Ovary (tissue), 7 donors: ENCODE measurements at regions not wholly inside any gene's neighbourhood (a gene's known extent, or its start where the extent isn't known, plus 50 kb on each side); places are given as distances from the start of the nearest gene placed in this dataset.

Experiments used
- DNase-seq, 5 donors: peaks; one replicate each; pipeline ENCODE4 v3.0.0-alpha.2; 2019 to 2020
- H3K27ac ChIP-seq, 2 donors: fragments of 200-600 bp; one replicate each; pipeline versions ENCODE4 v1.5.1 to v1.8.0; 2019 to 2022
- H3K27me3 ChIP-seq: fragments of 200-600 bp; one replicate; pipeline ENCODE4 v1.8.0; 2022
- H3K36me3 ChIP-seq: fragments of 200-600 bp; sonication (generic); one replicate; pipeline ENCODE4 v1.5.1; 2019
- H3K4me1 ChIP-seq: one replicate; pipeline ENCODE4 v1.8.1; 2013; ENCODE audit warnings: mild to moderate bottlenecking, moderate library complexity; ENCODE audit not compliant: insufficient read depth
- H3K4me3 ChIP-seq: fragments of 200-600 bp; sonication (generic); one replicate; pipeline ENCODE4 v1.5.1; 2017
- H3K9me3 ChIP-seq, 2 donors: fragments of 200-600 bp in 1 of 2; sonication (generic) in 1 of 2; one replicate each; pipeline versions ENCODE4 v1.5.1 to v1.8.1; 2013 to 2019; ENCODE audit warnings: mild to moderate bottlenecking in 1 of 2, moderate library complexity in 1 of 2
- EP300 ChIP-seq: sonication (generic); formaldehyde crosslinking; IDR thresholded peaks from one replicate; pipeline ENCODE4 v1.6.1; 2017; ENCODE audit warnings: antibody characterized with exemption
- POLR2A ChIP-seq: fragments of 450-650 bp; IDR thresholded peaks from one replicate; pipeline ENCODE4 v1.6.1; 2017; ENCODE audit warnings: antibody characterized with exemption, mild to moderate bottlenecking, moderate library complexity
- WGBS, 3 donors: extraction: QIAGEN DNeasy Blood & Tissue Kit in 1 of 3; methylation state at CpG; one replicate each; pipeline versions ENCODE4 v1.1.5 to v1.1.7; 2013 to 2017; 5-methylcytosine and 5-hydroxymethylcytosine counted together
- intact Hi-C, 4 donors: fragments of 100-400 bp; cut with DNase I; formaldehyde crosslinking; loops; one replicate each; pipeline versions ENCODE4 v1.11.0 to v1.15.1; 2022 to 2023
- TF ChIP-seq, protein P1 (sequence below), 3 donors: fragments of 450-650 bp in 2 of 3; fragments of 200-600 bp in 1 of 3; IDR thresholded peaks; one replicate each; pipeline versions ENCODE4 v1.5.1 to v1.8.0; 2016 to 2022; ENCODE audit warnings: antibody characterized with exemption in 3 of 3, mild to moderate bottlenecking in 1 of 3
- donor health status: DM: no; HTN: no; CAD: no; lungs with moderate emphysema.
- donor health status: DM: no; HTN: no; CAD: no.
- donor health status: Bipolar disorder and iron deficiency.
- donor health status: DM: no; HTN: no; CAD: no.
- donor health status: DM: yes; HTN: yes; CAD: no.

DNA sequence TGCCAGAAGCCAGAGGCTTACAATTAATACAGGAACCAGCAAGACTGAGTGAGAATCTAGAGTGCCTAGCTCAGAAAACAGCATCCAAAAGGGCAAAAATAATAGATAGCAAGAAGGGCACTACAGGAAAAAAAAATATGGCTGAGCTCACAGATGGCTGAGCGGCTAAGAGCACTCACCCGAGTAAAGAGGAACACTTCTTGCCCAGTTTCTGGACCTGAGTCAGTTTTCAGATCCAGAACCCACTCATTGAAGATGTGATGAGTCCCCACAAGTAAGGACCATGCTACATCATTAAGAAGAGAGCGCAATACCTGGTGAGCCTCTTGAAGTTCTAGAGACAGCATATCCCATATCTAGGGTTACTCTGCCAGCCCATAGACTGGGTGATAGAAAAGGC is 65.5 kb upstream of the MAP3K1 start:
- WGBS, 3 donors: 95 to 96% (median 95%) methylated on average over 3 of the region's 3 CpGs
- TF ChIP-seq, protein P1, sequence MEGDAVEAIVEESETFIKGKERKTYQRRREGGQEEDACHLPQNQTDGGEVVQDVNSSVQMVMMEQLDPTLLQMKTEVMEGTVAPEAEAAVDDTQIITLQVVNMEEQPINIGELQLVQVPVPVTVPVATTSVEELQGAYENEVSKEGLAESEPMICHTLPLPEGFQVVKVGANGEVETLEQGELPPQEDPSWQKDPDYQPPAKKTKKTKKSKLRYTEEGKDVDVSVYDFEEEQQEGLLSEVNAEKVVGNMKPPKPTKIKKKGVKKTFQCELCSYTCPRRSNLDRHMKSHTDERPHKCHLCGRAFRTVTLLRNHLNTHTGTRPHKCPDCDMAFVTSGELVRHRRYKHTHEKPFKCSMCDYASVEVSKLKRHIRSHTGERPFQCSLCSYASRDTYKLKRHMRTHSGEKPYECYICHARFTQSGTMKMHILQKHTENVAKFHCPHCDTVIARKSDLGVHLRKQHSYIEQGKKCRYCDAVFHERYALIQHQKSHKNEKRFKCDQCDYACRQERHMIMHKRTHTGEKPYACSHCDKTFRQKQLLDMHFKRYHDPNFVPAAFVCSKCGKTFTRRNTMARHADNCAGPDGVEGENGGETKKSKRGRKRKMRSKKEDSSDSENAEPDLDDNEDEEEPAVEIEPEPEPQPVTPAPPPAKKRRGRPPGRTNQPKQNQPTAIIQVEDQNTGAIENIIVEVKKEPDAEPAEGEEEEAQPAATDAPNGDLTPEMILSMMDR (IDR thresholded peaks at IDR 0.05): no peak
- TF ChIP-seq EP300 (no peak), POLR2A (no peak)

DNA sequence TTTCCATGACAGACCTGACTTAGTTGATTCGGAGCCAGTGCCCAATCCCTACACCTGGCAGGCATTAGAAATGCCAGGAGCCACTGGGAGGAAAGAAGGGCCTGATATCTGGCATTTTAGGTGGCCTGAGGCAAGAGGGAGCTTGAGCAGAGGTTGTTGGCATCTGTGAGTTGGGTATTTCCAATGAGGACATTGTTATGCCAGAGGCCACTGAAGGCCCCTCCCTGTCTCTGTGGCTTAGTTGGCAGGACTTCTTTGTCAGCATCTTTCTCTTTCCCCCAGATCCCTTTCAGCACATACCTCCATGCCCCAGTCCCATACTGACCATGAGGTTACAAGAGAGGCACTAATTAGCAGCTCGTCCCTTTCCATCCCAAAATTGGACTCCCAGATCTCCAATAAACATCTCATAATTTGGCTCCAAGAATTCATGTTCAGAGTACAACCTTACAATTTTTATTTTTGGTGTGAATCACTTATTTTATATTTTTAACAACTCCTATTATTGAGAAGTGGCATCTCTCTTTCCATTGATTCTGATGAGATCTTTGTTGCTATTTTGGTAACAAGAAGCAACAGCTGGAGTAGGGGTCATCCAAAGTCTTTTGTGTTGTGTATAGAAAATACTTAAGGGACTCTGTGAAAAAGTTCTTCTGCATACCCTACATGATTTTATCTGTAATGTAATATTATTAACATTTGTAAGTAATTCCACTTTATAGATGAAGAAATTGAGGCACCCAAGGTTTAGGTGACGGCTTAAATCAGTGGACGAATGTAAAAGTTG is 68.6 kb upstream of the MAP3K1 start:
- no peak for DNase-seq
- Histone ChIP-seq H3K27ac (no peak overlapping the region), H3K27me3 (no peaks in the 10 kb centered on the region), H3K36me3 (no peaks in the 10 kb centered on the region), H3K4me3 (no peak overlapping the region), H3K4me1 (no peaks in the 10 kb centered on the region), H3K9me3 (no peaks in the 10 kb centered on the region)
- intact Hi-C loops: no loop called here
- whole genome bisulfite sequencing, 3 donors: 76 to 93% (median 93%) methylated on average over 4 of the region's 4 CpGs
- TF ChIP-seq, protein P1 (IDR thresholded peaks at IDR 0.05): no peak
- TF ChIP-seq EP300 (no peak), POLR2A (no peak)

More for the DNA sequence above, 65.5 kb upstream of the MAP3K1 start:
- H3K36me3 ChIP-seq: no peaks in the 10 kb centered on the region
- H3K27ac ChIP-seq: no peak overlapping the region
- H3K4me3 ChIP-seq: no peak overlapping the region
- H3K9me3 ChIP-seq: no peaks in the 10 kb centered on the region
- H3K4me1 ChIP-seq: no peaks in the 10 kb centered on the region
- H3K27me3 ChIP-seq: no peaks in the 10 kb centered on the region
- intact Hi-C loops: no loop called here
- DNase-seq: no peak

- no peaks in the 10 kb centered on the region for H3K36me3 ChIP-seq
These were observed 69.5 kb upstream of the MAP3K1 start for GRCh38 chr5:56745864-56746263.

GRCh38 chr5:56740868-56741267 is 74.5 kb upstream of the MAP3K1 start:
- H3K27ac ChIP-seq: no peak overlapping the region
- intact Hi-C loops: no loop called here
- TF ChIP-seq, protein P1 (IDR thresholded peaks at IDR 0.05): no peak
- TF ChIP-seq POLR2A (no peak), EP300 (no peak)
- H3K9me3 ChIP-seq: no peaks in the 10 kb centered on the region
- no peaks in the 10 kb centered on the region for H3K36me3 ChIP-seq
- H3K4me1 ChIP-seq: no peaks in the 10 kb centered on the region
- H3K4me3 ChIP-seq: no peak overlapping the region
- no peaks in the 10 kb centered on the region for H3K27me3 ChIP-seq
- 94 to 97% (median 95%) methylated on average over 4 of the region's 4 CpGs for WGBS, 3 donors
- no peak for DNase-seq

More at GRCh38 chr5:56745864-56746263, 69.5 kb upstream of the MAP3K1 start:
- WGBS, 3 donors: 93 to 96% (median 93%) methylated on average over 6 of the region's 6 CpGs
- DNase-seq: no peak
- H3K27me3 ChIP-seq: no peaks in the 10 kb centered on the region
- H3K4me1 ChIP-seq: no peaks in the 10 kb centered on the region
- no peak overlapping the region for H3K4me3 ChIP-seq
- no peaks in the 10 kb centered on the region for H3K9me3 ChIP-seq
- H3K27ac ChIP-seq: no peak overlapping the region
- TF ChIP-seq, protein P1 (IDR thresholded peaks at IDR 0.05): no peak
- TF ChIP-seq POLR2A: no peak
- intact Hi-C loops: no loop called here
